ENCODE measurements at regions not wholly inside any gene's neighbourhood (a gene's known extent, or its start where the extent isn't known, plus 50 kb on each side); places are given as distances from the start of the nearest gene placed in this dataset.
"Not testable (repeated sequence)": the region's sequence is repeated elsewhere in the genome, so short reads cannot be mapped to it uniquely, and the experiment has no call there.

DNA sequence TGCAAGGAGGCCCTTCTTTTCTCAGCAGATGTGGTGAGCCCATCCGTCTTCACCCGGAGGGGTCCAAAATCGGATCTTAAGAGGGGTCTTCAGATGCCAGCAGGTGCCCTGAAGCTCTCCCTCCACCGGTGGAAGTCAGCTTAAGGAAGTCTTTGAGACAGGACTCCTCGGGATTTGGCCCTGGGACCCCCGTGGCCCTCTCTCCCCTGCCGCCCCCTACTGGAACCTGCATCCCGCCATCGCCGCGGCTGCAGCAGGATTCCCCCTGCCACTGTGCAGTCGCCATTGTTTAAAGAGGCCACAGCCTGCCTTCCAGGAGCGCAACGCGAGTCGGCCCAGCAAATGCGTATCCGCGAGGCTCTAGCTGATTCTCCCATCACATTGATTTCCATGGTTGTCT is 292.5 kb upstream of the ZNF337 start:
- H3F3A ChIP-seq (ENCODE audit: insufficient read depth, low read length), result no peaks in the 10 kb centered on the region
- H4K20me1 ChIP-seq (ENCODE audit: insufficient read depth, low read length), result no peaks in the 10 kb centered on the region
- no peaks in the 10 kb centered on the region for H3K27me3 ChIP-seq (replicated peaks; ENCODE audit: insufficient read depth, low read length)
- H3K27ac ChIP-seq (ENCODE audit: low read length), result no peak overlapping the region
- no peaks in the 10 kb centered on the region for H3K4me1 ChIP-seq (ENCODE audit: low read length)
- no peak overlapping the region for H3K9ac ChIP-seq (ENCODE audit: low read length)
- no peak overlapping the region for H2AFZ ChIP-seq (ENCODE audit: low read length)
- H3K4me3 ChIP-seq (ENCODE audit: low read length), result no peak overlapping the region
- H3K36me3 ChIP-seq (replicated peaks; ENCODE audit: insufficient read depth, low read length), result no peaks in the 10 kb centered on the region
- H3K9me3 ChIP-seq (replicated peaks; ENCODE audit: insufficient read depth, low read length), result no peaks in the 10 kb centered on the region
- TF ChIP-seq EZH2 (optimal IDR thresholded peaks at IDR 0.05; ENCODE audit: low read depth, low read length) (no peak), EZH2phosphoT487 (IDR thresholded peaks at IDR 0.05; ENCODE audit: low read length) (no peak)
- TF ChIP-seq, protein P1, sequence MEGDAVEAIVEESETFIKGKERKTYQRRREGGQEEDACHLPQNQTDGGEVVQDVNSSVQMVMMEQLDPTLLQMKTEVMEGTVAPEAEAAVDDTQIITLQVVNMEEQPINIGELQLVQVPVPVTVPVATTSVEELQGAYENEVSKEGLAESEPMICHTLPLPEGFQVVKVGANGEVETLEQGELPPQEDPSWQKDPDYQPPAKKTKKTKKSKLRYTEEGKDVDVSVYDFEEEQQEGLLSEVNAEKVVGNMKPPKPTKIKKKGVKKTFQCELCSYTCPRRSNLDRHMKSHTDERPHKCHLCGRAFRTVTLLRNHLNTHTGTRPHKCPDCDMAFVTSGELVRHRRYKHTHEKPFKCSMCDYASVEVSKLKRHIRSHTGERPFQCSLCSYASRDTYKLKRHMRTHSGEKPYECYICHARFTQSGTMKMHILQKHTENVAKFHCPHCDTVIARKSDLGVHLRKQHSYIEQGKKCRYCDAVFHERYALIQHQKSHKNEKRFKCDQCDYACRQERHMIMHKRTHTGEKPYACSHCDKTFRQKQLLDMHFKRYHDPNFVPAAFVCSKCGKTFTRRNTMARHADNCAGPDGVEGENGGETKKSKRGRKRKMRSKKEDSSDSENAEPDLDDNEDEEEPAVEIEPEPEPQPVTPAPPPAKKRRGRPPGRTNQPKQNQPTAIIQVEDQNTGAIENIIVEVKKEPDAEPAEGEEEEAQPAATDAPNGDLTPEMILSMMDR (IDR thresholded peaks at IDR 0.05; ENCODE audit: low read length), result no peak
- no peaks in the 10 kb centered on the region for H3K9me2 ChIP-seq (replicated peaks; ENCODE audit: insufficient read depth, low read length)
- no peak for DNase-seq
- no peaks in the 10 kb centered on the region for H3K79me2 ChIP-seq (ENCODE audit: low read length)
- no peak overlapping the region for H3K4me2 ChIP-seq (ENCODE audit: low read depth, low read length)

DNA sequence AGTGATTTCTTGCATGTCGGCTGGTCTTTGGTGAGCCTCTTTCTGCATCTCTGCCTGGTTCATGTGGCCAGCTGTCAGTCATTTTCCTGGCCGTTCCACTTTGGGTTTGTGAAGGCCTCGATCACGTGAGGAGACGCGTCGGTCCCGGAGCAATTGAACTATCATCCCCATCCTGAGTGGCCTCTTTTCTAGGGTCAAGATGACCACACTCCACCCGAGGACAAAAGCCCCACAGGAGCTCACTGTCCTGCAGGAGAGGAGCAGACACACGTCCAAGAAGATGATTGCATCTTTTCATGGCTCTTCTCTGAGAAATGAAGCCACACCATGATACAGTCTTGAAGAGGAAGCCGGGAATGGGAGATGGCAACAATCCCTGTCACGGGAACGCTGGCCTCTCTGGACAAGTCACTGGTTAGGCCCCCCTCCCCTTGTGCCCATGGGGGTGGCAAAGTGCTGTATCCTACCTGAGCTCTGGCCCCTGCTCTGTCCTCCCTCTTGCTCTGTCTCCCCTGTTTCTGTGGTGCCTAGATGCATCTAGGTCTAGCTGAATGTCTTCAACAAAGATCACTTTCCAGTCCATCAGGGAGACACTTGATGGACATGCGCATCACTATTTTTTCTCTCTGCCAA is 291.4 kb upstream of the ZNF337 start:
- H3K4me2 ChIP-seq (ENCODE audit: low read depth, low read length); DNase-seq; H3K9me3 ChIP-seq (replicated peaks; ENCODE audit: insufficient read depth, low read length); H3K36me3 ChIP-seq (replicated peaks; ENCODE audit: insufficient read depth, low read length); H3K4me3 ChIP-seq (ENCODE audit: low read length); H2AFZ ChIP-seq (ENCODE audit: low read length); H3K27ac ChIP-seq (ENCODE audit: low read length); H4K20me1 ChIP-seq (ENCODE audit: insufficient read depth, low read length); H3K9ac ChIP-seq (ENCODE audit: low read length); H3K79me2 ChIP-seq (ENCODE audit: low read length); H3K4me1 ChIP-seq (ENCODE audit: low read length); H3K9me2 ChIP-seq (replicated peaks; ENCODE audit: insufficient read depth, low read length); H3K27me3 ChIP-seq (replicated peaks; ENCODE audit: insufficient read depth, low read length); H3F3A ChIP-seq (ENCODE audit: insufficient read depth, low read length): not testable (repeated sequence)

DNA sequence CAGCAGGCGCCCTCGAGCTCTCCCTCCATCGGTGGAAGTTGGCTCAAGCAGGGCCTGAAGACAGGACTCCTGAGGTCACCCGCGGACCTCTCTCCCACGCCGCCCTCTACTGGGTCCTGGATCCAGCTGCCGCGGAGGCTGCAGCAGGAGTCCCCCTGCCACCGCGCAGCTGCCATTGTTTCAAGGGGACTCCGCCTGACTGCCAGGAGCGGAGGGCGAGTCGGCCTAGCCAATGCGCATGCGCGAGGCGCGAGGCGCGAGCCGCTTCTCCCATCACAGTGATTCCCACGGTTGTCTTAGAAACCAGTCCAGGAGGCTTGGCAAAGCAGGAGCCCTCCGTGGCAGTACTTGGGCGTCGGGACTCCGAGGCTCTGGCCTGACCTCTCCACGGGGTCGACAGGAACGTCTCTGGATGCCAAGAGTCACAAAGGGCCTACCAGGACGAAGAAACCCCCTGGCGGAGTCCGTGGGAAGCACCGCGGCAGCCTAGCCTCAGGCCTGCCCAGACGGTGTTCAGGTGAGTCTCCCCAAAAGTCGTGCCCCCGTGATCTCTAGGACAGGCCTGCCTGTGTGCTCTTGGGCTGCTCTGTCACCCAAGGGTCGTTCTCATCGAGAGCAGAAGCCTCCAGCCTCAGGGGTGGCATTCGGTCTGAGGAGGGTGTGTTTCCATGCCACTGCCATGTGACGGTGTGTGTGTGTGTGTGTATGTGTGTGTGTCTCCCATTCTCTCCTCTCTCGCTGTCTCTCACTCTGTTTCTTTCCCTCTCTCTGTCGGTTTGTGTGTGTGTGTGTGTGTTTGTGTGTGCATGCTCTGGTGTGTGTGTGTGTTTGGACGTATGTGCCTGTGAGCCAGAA is 290.6 kb upstream of the ZNF337 start:
- peak; percentile 29 for DNase-seq
- peak overlapping the region; percentile 41 for H3K4me3 ChIP-seq (ENCODE audit: low read length)

More for the DNA sequence above, 290.6 kb upstream of the ZNF337 start:
- no peaks in the 10 kb centered on the region for H3K9me3 ChIP-seq (replicated peaks; ENCODE audit: insufficient read depth, low read length)
- H2AFZ ChIP-seq (ENCODE audit: low read length), result peak overlapping the region; percentile 61
- H3K27me3 ChIP-seq (replicated peaks; ENCODE audit: insufficient read depth, low read length), result no peaks in the 10 kb centered on the region
- H3F3A ChIP-seq (ENCODE audit: insufficient read depth, low read length), result no peaks in the 10 kb centered on the region
- H3K27ac ChIP-seq (ENCODE audit: low read length), result no peak overlapping the region
- H3K9me2 ChIP-seq (replicated peaks; ENCODE audit: insufficient read depth, low read length), result no peaks in the 10 kb centered on the region
- no peaks in the 10 kb centered on the region for H3K36me3 ChIP-seq (replicated peaks; ENCODE audit: insufficient read depth, low read length)
- no peaks in the 10 kb centered on the region for H4K20me1 ChIP-seq (ENCODE audit: insufficient read depth, low read length)
- no peak for TF ChIP-seq EZH2phosphoT487 (IDR thresholded peaks at IDR 0.05; ENCODE audit: low read length)
- TF ChIP-seq, protein P1 (IDR thresholded peaks at IDR 0.05; ENCODE audit: low read length), result peak; percentile 32
- peak overlapping the region; percentile 34; the same call in 1 of the 2 replicates for H3K4me2 ChIP-seq (ENCODE audit: low read depth, low read length)
- H3K79me2 ChIP-seq (ENCODE audit: low read length), result no peaks in the 10 kb centered on the region
- H3K9ac ChIP-seq (ENCODE audit: low read length), result no peak overlapping the region
- no peaks in the 10 kb centered on the region for H3K4me1 ChIP-seq (ENCODE audit: low read length)

Data from MM.1S (cell line).